ENCODE measurements at regions not wholly inside any gene's neighbourhood (a gene's known extent, or its start where the extent isn't known, plus 50 kb on each side); places are given as distances from the start of the nearest gene placed in this dataset.
"Not testable (repeated sequence)": the region's sequence is repeated elsewhere in the genome, so short reads cannot be mapped to it uniquely, and the experiment has no call there.

DNA sequence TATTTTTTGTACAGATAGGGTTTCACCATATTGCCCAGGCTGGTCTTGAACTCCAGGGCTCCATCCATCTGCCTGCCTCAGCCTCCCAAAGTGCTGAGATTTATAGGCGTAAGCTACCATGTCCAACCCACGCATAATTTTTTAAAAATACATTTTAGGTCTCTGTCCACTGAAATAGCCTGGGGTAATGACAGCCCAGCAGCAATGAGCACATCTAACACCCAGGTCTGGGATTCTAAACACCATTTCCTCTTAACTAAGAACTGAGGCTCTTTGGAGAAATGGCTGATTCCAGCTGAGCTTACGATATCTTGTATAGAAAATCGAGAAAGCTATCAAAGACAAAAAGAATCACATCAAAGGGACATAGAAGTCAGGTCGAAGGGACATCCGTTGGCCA is 245.3 kb downstream of the PARN start:
- no peak for DNase-seq

GRCh38 chr16:14383844-14384243 is 246.2 kb downstream of the PARN start:
- not testable (repeated sequence) for DNase-seq

- peak; percentile 83 for DNase-seq
Measured at GRCh38 chr16:14378689-14379467, 251.2 kb downstream of the PARN start.

DNA sequence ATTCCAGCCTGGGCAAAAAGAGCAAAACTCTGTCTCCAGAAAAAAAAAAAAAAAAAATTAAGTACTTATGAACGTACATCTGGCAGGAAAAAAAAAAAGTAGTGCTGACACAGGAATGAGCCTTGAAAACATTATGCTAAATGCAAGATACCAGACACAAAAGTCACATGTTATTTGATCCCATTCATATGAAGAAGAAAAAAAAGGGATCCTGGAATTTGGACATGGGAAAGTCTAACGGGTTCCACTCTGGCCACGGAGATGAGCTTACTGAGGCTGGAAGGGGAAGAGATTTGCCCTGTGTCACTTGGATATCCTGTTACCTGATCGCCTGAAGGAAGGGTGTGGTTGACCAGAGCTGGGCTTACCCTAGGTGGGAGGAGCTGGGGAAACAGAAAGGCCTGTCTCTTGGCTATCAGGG is 251.9 kb downstream of the PARN start:
- peak; percentile 92 for DNase-seq

DNA sequence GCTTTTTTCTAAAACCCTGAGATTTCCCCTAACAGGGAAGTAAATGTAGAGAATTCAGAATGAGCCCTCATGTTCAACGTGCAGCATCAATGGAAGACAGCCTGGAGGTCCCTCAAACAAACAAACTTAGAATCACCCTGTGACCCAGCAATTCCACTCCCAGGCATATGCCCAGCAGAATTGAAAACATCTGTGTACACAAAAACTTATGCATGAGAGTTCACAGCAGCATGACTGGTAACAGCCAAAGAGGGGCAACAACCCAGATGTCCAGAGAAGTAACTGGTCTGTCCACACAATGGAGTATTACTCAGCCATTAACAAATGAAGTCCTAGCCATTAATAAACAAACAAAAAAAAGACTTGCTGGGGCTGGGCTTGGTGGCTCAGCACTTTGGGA is 252.7 kb downstream of the PARN start:
- peak; percentile 66 for DNase-seq

- DNase-seq = peak; percentile 85
Measured at GRCh38 chr16:14375132-14375491, 254.9 kb downstream of the PARN start.

- DNase-seq = no peak
Measured at GRCh38 chr16:14374451-14375131, 255.5 kb downstream of the PARN start.

- DNase-seq = no peak
Measured at GRCh38 chr16:14373896-14374295, 256.2 kb downstream of the PARN start.

- no peak for DNase-seq
Measured at GRCh38 chr16:14373406-14373805, 256.7 kb downstream of the PARN start.

GRCh38 chr16:14372471-14372870 is 257.6 kb downstream of the PARN start:
- DNase-seq = peak; percentile 9

GRCh38 chr16:14371778-14372431 is 258.2 kb downstream of the PARN start:
- DNase-seq = no peak

DNA sequence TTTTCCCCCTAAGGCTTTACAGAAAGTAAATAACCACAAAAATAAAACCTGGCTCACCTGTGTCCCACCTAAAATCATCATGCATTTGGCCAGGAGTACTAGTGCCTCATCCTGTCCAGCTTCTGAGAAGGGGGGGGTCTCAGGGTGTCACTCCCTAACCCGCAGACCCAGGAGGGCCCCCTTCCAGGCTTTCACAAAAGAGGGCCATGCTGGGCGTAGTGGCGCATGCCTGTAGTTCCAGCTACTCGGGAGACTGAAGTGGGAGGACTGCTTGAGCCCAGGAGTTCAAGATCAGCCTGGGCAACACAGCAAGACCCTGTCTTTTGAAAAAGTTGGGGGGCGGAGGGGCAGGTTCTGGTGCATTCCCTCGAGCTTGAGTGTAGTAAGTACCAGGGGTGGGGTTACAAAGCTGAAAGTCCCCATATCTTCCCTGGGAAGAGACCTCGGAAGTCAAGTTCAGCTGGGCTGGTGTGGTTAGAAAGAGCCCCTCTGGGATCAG is 259.3 kb downstream of the PARN start:
- DNase-seq = no peak

- no peak for DNase-seq
Measured at GRCh38 chr16:14369734-14370598, 260.1 kb downstream of the PARN start.

- DNase-seq = no peak
Measured at GRCh38 chr16:14368399-14368798, 261.7 kb downstream of the PARN start.

GRCh38 chr16:14366974-14367707 is 262.9 kb downstream of the PARN start:
- DNase-seq = peak; percentile 30

DNA sequence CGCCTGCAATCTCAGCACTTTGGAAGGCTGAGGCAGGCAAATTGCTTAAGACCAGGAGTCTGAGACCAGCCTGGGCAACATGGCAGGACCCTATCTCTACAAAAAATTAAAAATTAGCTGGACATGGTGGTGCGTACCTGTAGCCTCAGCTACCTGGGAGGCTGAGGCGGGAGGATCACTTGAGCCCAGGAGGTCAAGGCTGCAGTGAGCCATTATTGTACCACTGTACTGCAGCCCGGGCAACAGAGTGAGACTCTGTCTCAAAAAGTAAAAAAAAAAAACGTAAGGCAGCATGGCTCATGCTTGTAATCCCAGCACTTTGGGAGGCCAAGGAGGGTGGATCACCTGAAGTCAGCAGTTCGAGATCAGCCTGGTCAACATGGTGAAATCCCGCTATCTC is 263.6 kb downstream of the PARN start:
- DNase-seq = no peak

- DNase-seq = peak; percentile 88
Measured at GRCh38 chr16:14365200-14365851, 264.7 kb downstream of the PARN start.

- DNase-seq = peak; percentile 96
Measured at GRCh38 chr16:14364386-14365199, 265.5 kb downstream of the PARN start.

- no peak for DNase-seq
Measured at GRCh38 chr16:14364112-14364385, 266.0 kb downstream of the PARN start.

GRCh38 chr16:14362774-14363371 is 267.2 kb downstream of the PARN start:
- peak; percentile 74 for DNase-seq

Data from fibroblast of skin of back (primary cell).